Mesenchymal stem cell (in vitro differentiated cells and primary cell): ENCODE measurements at regions not wholly inside any gene's neighbourhood (a gene's known extent, or its start where the extent isn't known, plus 50 kb on each side); places are given as distances from the start of the nearest gene placed in this dataset.
A peak's percentile ranks its signal among the peaks of the same experiment; 100 is the strongest.

Experiments used
- DNase-seq: peaks from one replicate; pipeline ENCODE4 v3.0.0-alpha.2; 2013
- H2AFZ ChIP-seq: one replicate; pipeline ENCODE4 v1.6.1; 2013; ENCODE audit warnings: low read depth, mild to moderate bottlenecking, control low read depth, inconsistent platforms, low read length, moderate library complexity
- H2AK5ac ChIP-seq: 2 replicates; pipeline ENCODE4 v1.6.1; 2013; ENCODE audit warnings: low read length, moderate library complexity, mild to moderate bottlenecking, inconsistent platforms; ENCODE audit not compliant: severe bottlenecking
- H2BK120ac ChIP-seq: one replicate; pipeline ENCODE4 v1.6.1; 2013; ENCODE audit warnings: low read depth, mild to moderate bottlenecking, inconsistent platforms, low read length, moderate library complexity
- H2BK12ac ChIP-seq, 2 experiments: one replicate each; pipeline ENCODE4 v1.6.1; 2013; ENCODE audit warnings: inconsistent platforms in 2 of 2, low read length in 2 of 2, mild to moderate bottlenecking in 2 of 2, moderate library complexity in 2 of 2, control low read depth in 1 of 2
- H2BK15ac ChIP-seq: one replicate; pipeline ENCODE4 v1.6.1; 2013; ENCODE audit warnings: mild to moderate bottlenecking, low read depth, inconsistent platforms; ENCODE audit not compliant: poor library complexity, severe bottlenecking
- H2BK5ac ChIP-seq: 2 replicates; pipeline ENCODE4 v1.6.1; 2013; ENCODE audit warnings: low read depth, mild to moderate bottlenecking, low read length, control low read depth, inconsistent platforms; ENCODE audit not compliant: poor library complexity, severe bottlenecking
- H3K14ac ChIP-seq, 2 experiments: one replicate each; pipeline ENCODE4 v1.6.1; 2013; ENCODE audit warnings: inconsistent platforms in 2 of 2, low read length in 2 of 2, control low read depth in 1 of 2, mild to moderate bottlenecking in 1 of 2, moderate library complexity in 1 of 2
- H3K18ac ChIP-seq, 2 experiments: one replicate each; pipeline ENCODE4 v1.6.1; 2013; ENCODE audit warnings: inconsistent platforms in 2 of 2, low read length in 2 of 2, control low read depth in 1 of 2, low read depth in 1 of 2, mild to moderate bottlenecking in 1 of 2
- H3K23ac ChIP-seq, 2 experiments: one replicate each; pipeline ENCODE4 v1.6.1; 2013; ENCODE audit warnings: inconsistent platforms in 2 of 2, low read length in 2 of 2, mild to moderate bottlenecking in 2 of 2, moderate library complexity in 2 of 2, control low read depth in 1 of 2
- H3K27ac ChIP-seq: 2 replicates; pipeline ENCODE4 v1.5.1; 2013; ENCODE audit warnings: mild to moderate bottlenecking, moderate library complexity, low read length, control low read depth, inconsistent platforms; ENCODE audit not compliant: poor library complexity, severe bottlenecking
- H3K27me3 ChIP-seq, 2 experiments: 2 replicates each; pipeline versions ENCODE4 v1.6.1 to v1.7.0; 2013; ENCODE audit warnings: low read length in 2 of 2, mild to moderate bottlenecking in 2 of 2, moderate library complexity in 2 of 2, control low read depth in 1 of 2, inconsistent platforms in 1 of 2; ENCODE audit not compliant: control insufficient read depth in 1 of 2, insufficient read depth in 1 of 2
- H3K36me3 ChIP-seq, 2 experiments: 2 replicates each; pipeline versions ENCODE4 v1.6.1 to v1.7.0; 2013; ENCODE audit warnings: low read length in 2 of 2, control low read depth in 1 of 2, inconsistent platforms in 1 of 2, low read depth in 1 of 2, mild to moderate bottlenecking in 1 of 2; ENCODE audit not compliant: insufficient read depth in 2 of 2, control insufficient read depth in 1 of 2
- H3K4ac ChIP-seq, 2 experiments: one replicate each; pipeline ENCODE4 v1.6.1; 2013; ENCODE audit warnings: inconsistent platforms in 2 of 2, low read length in 2 of 2, mild to moderate bottlenecking in 2 of 2, moderate library complexity in 2 of 2, control low read depth in 1 of 2, low read depth in 1 of 2
- H3K4me1 ChIP-seq: 2 replicates; pipeline ENCODE4 v1.6.1; 2013; ENCODE audit warnings: low read depth, low read length, control low read depth; ENCODE audit not compliant: control insufficient read depth, insufficient read depth
- H3K4me2 ChIP-seq: 2 replicates; pipeline ENCODE4 v1.6.1; 2013; ENCODE audit warnings: low read length, mild to moderate bottlenecking, inconsistent platforms; ENCODE audit not compliant: poor library complexity, severe bottlenecking
- H3K4me3 ChIP-seq, 2 experiments: 2 replicates each; pipeline versions ENCODE4 v1.5.1 to v1.7.0; 2013; ENCODE audit warnings: low read length in 2 of 2, mild to moderate bottlenecking in 2 of 2, control low read depth in 1 of 2, low read depth in 1 of 2; ENCODE audit not compliant: insufficient read depth in 1 of 2
- H3K79me1 ChIP-seq: replicated peaks from 2 replicates; pipeline ENCODE4 v1.6.1; 2013; ENCODE audit warnings: mild to moderate bottlenecking, control low read depth, low read length, inconsistent platforms; ENCODE audit not compliant: poor library complexity, severe bottlenecking
- H3K9ac ChIP-seq: 2 replicates; pipeline ENCODE4 v1.7.0; 2013; ENCODE audit warnings: mild to moderate bottlenecking, low read length, moderate library complexity
- H3K9me3 ChIP-seq: 2 replicates; pipeline ENCODE4 v1.7.0; 2013; ENCODE audit warnings: mild to moderate bottlenecking, low read length; ENCODE audit not compliant: control insufficient read depth
- H4K8ac ChIP-seq: one replicate; pipeline ENCODE4 v1.6.1; 2013; ENCODE audit warnings: inconsistent platforms, mild to moderate bottlenecking, low read length, moderate library complexity
- H4K91ac ChIP-seq: one replicate; pipeline ENCODE4 v1.6.1; 2013; ENCODE audit warnings: mild to moderate bottlenecking, low read length, inconsistent platforms
- WGBS: methylation state at CpG from one replicate; pipeline ENCODE4 v1.1.7; 2013; ENCODE audit warnings: mixed read lengths; 5-methylcytosine and 5-hydroxymethylcytosine counted together

GRCh38 chr1:168871531-168871930 is 142.5 kb upstream of the DPT start:
- no peak overlapping the region for H3K27ac ChIP-seq
- no peak overlapping the region for H3K4me3 ChIP-seq
- H2BK5ac ChIP-seq: no peak overlapping the region
- H3K23ac ChIP-seq: no peak overlapping the region
- no CpG with 5 or more reads among the region's 1 CpG for WGBS
- H3K4me2 ChIP-seq: no peak overlapping the region
- no peak overlapping the region for H4K91ac ChIP-seq
- H2BK12ac ChIP-seq: no peak overlapping the region
- no peak overlapping the region for H3K14ac ChIP-seq
- H2AK5ac ChIP-seq: no peak overlapping the region
- no peak overlapping the region for H2AFZ ChIP-seq
- H2BK15ac ChIP-seq: no peak overlapping the region
- H3K4ac ChIP-seq: no peak overlapping the region
- H3K18ac ChIP-seq: no peak overlapping the region
- peaks cover 2% of the 10 kb centered on the region for H3K9me3 ChIP-seq
- no peaks in the 10 kb centered on the region for H3K36me3 ChIP-seq
- H4K8ac ChIP-seq: no peak overlapping the region
- no peaks in the 10 kb centered on the region for H3K79me1 ChIP-seq
- no peaks in the 10 kb centered on the region for H3K27me3 ChIP-seq
- no peak for DNase-seq
- H3K4me1 ChIP-seq: no peaks in the 10 kb centered on the region
- H2BK120ac ChIP-seq: no peak overlapping the region
- no peak overlapping the region for H3K9ac ChIP-seq

- Histone ChIP-seq H3K27ac (no peak overlapping the region), H3K4ac (no peak overlapping the region), H3K36me3 (peaks cover 0 to 3% of the 10 kb centered on the region in 2 experiments), H2BK12ac (no peak overlapping the region), H2BK120ac (no peak overlapping the region), H3K18ac (no peak overlapping the region), H2BK15ac (no peak overlapping the region), H4K8ac (no peak overlapping the region), H2AFZ (no peak overlapping the region), H2BK5ac (no peak overlapping the region), H3K14ac (no peak overlapping the region), H3K4me2 (no peak overlapping the region), H3K4me1 (no peaks in the 10 kb centered on the region), H3K79me1 (no peaks in the 10 kb centered on the region), H2AK5ac (no peak overlapping the region), H3K9ac (no peak overlapping the region), H3K4me3 (no peak overlapping the region), H4K91ac (no peak overlapping the region), H3K23ac (no peak overlapping the region), H3K9me3 (no peaks in the 10 kb centered on the region), H3K27me3 (no peaks in the 10 kb centered on the region)
- WGBS: 93% methylated on average over 1 of the region's 1 CpG
- no peak for DNase-seq
These were observed 146.8 kb upstream of the DPT start for GRCh38 chr1:168875831-168876230.

DNA sequence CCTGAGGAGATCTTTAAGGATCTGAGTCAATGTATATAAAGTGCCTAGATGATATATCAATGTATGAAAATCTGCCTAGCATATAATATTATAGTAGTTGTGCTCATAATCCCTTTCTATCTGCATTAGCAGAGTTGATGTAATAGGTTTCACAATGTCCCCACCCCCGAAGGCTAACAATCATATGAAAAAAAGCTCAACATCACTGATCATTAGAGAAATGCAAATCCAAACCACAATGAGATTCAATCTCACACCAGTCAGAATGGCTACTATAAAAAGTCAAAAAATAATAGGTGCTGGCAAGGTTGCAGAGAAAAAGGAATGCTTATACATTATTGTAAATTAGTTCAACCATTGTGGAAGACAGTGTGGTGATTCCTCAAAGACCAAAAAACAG is 147.8 kb upstream of the DPT start:
- no peak overlapping the region for H2BK5ac ChIP-seq
- H3K9me3 ChIP-seq: no peaks in the 10 kb centered on the region
- no peak overlapping the region for H2BK120ac ChIP-seq
- no peak overlapping the region for H4K8ac ChIP-seq
- no peaks in the 10 kb centered on the region for H3K79me1 ChIP-seq
- no peak overlapping the region for H3K4ac ChIP-seq
- H3K14ac ChIP-seq: no peak overlapping the region
- no peak overlapping the region for H3K23ac ChIP-seq
- no peak overlapping the region for H3K9ac ChIP-seq
- H3K36me3 ChIP-seq: peaks cover 0 to 3% of the 10 kb centered on the region in 2 experiments
- no peak overlapping the region for H3K18ac ChIP-seq
- H2AK5ac ChIP-seq: no peak overlapping the region
- H3K4me3 ChIP-seq: no peak overlapping the region
- no peak overlapping the region for H3K27ac ChIP-seq
- H3K4me1 ChIP-seq: no peaks in the 10 kb centered on the region
- no peaks in the 10 kb centered on the region for H3K27me3 ChIP-seq
- H2BK15ac ChIP-seq: no peak overlapping the region
- no peak for DNase-seq
- no peak overlapping the region for H3K4me2 ChIP-seq
- H4K91ac ChIP-seq: no peak overlapping the region
- no peak overlapping the region for H2AFZ ChIP-seq
- no peak overlapping the region for H2BK12ac ChIP-seq
- 57% methylated on average over 1 of the region's 1 CpG for whole genome bisulfite sequencing

DNA sequence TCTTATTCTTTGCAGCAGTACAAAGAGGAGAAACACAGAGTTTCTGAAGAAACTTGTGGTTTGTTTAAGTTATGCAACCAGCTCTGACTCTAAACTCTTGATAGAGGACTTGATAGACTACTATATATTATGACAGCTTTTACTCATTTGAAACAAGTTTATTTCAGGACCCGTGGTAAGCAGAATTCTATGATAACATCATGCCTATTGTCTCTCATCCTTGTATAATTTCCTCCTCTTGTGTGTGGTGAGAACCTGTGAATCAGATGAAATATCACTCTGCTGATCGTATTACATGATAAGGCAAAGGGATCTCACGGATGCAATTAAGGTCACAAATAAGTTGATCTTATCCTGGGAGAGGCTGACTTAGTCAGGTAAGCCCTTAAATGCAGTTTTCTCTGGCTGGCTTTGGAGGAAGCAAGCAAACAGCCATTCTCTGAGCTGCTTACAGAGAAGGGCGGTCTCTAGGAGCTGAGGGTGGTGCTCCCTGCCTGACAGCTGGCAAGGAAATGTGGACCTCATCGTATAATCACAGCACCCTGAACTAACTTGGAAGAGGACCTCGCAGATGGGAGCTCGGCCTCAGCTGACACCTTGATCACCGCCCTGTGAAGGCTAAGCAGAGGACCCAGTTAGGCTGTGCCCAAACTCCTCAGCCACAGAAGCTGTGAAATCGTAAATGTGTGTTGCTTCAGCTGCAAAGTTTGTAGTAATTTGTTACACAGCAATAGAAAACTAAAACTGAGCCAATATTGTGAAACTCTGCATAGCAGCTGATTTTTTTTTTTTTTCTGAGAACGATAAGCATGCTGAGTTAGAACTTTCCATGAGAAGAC is 151.1 kb upstream of the DPT start:
- H3K14ac ChIP-seq: no peak overlapping the region
- H4K91ac ChIP-seq: no peak overlapping the region
- no peak overlapping the region for H2BK15ac ChIP-seq
- H2AK5ac ChIP-seq: no peak overlapping the region
- H2BK120ac ChIP-seq: no peak overlapping the region
- H3K18ac ChIP-seq: no peak overlapping the region
- peak overlapping the region; percentile 67 for H3K9ac ChIP-seq
- H3K4me2 ChIP-seq: no peak overlapping the region
- H3K36me3 ChIP-seq: peaks cover 0 to 3% of the 10 kb centered on the region in 2 experiments
- no peak overlapping the region for H4K8ac ChIP-seq
- H3K4me3 ChIP-seq: peak overlapping the region in 1 of 2 experiments; percentile 67
- 93% methylated on average over 8 of the region's 10 CpGs for WGBS
- no peak overlapping the region for H2AFZ ChIP-seq
- H3K23ac ChIP-seq: no peak overlapping the region
- H3K4me1 ChIP-seq: no peaks in the 10 kb centered on the region
- no peak overlapping the region for H3K27ac ChIP-seq
- DNase-seq: no peak
- H3K27me3 ChIP-seq: no peaks in the 10 kb centered on the region
- no peak overlapping the region for H2BK5ac ChIP-seq
- H3K9me3 ChIP-seq: no peaks in the 10 kb centered on the region
- no peak overlapping the region for H2BK12ac ChIP-seq
- H3K4ac ChIP-seq: no peak overlapping the region
- no peaks in the 10 kb centered on the region for H3K79me1 ChIP-seq
